ENCODE measurements at regions not wholly inside any gene's neighbourhood (a gene's known extent, or its start where the extent isn't known, plus 50 kb on each side); places are given as distances from the start of the nearest gene placed in this dataset.

GRCh38 chr10:130491693-130492050, 355.5 kb downstream of the GLRX3 start:
- Mint-ChIP-seq H3K27ac (ENCODE audit: low read depth, unreplicated experiment) (no peak overlapping the region), H3K36me3 (ENCODE audit: insufficient read depth, unreplicated experiment) (no peaks in the 10 kb centered on the region), H3K4me3 (ENCODE audit: unreplicated experiment) (no peak overlapping the region), H3K27me3 (ENCODE audit: insufficient read depth, unreplicated experiment) (no peaks in the 10 kb centered on the region), H3K4me1 (ENCODE audit: insufficient read depth, unreplicated experiment) (no peaks in the 10 kb centered on the region), H3K9me3 (ENCODE audit: unreplicated experiment) (no peaks in the 10 kb centered on the region)
- ChIA-PET CTCF (no interaction called here), POLR2A (no interaction called here)
- intact Hi-C loops (cut with micrococcal nuclease): no loop called here
- no peak for DNase-seq (ENCODE audit: unreplicated experiment)
- no peak for TF ChIP-seq CTCF (IDR thresholded peaks at IDR 0.05; ENCODE audit: unreplicated experiment)
- BruUV-seq (replicated peaks): no TSS peak

GRCh38 chr10:130492266-130492934, 356.2 kb downstream of the GLRX3 start:
- Mint-ChIP-seq H3K27me3 (ENCODE audit: insufficient read depth, unreplicated experiment) (no peaks in the 10 kb centered on the region), H3K4me1 (ENCODE audit: insufficient read depth, unreplicated experiment) (no peaks in the 10 kb centered on the region), H3K4me3 (ENCODE audit: unreplicated experiment) (no peak overlapping the region), H3K36me3 (ENCODE audit: insufficient read depth, unreplicated experiment) (no peaks in the 10 kb centered on the region), H3K9me3 (ENCODE audit: unreplicated experiment) (no peaks in the 10 kb centered on the region), H3K27ac (ENCODE audit: low read depth, unreplicated experiment) (no peak overlapping the region)
- no peak for TF ChIP-seq CTCF (IDR thresholded peaks at IDR 0.05; ENCODE audit: unreplicated experiment)
- POLR2A ChIA-PET: no interaction called here
- BruUV-seq (replicated peaks): no TSS peak
- intact Hi-C loops (cut with micrococcal nuclease): no loop called here
- CTCF ChIA-PET: no interaction called here
- no peak for DNase-seq (ENCODE audit: unreplicated experiment)

GRCh38 chr10:130493021-130493420, 356.8 kb downstream of the GLRX3 start:
- no peak overlapping the region for H3K27ac Mint-ChIP-seq (ENCODE audit: low read depth, unreplicated experiment)
- H3K4me1 Mint-ChIP-seq (ENCODE audit: insufficient read depth, unreplicated experiment): no peaks in the 10 kb centered on the region
- H3K4me3 Mint-ChIP-seq (ENCODE audit: unreplicated experiment): no peak overlapping the region
- TF ChIP-seq CTCF (IDR thresholded peaks at IDR 0.05; ENCODE audit: unreplicated experiment): no peak
- no peaks in the 10 kb centered on the region for H3K9me3 Mint-ChIP-seq (ENCODE audit: unreplicated experiment)
- CTCF ChIA-PET: no interaction called here
- DNase-seq (ENCODE audit: unreplicated experiment): no peak
- no TSS peak for BruUV-seq (replicated peaks)
- POLR2A ChIA-PET: no interaction called here
- no peaks in the 10 kb centered on the region for H3K36me3 Mint-ChIP-seq (ENCODE audit: insufficient read depth, unreplicated experiment)
- intact Hi-C loops (cut with micrococcal nuclease): no loop called here
- H3K27me3 Mint-ChIP-seq (ENCODE audit: insufficient read depth, unreplicated experiment): no peaks in the 10 kb centered on the region

- POLR2A ChIA-PET: no interaction called here
- CTCF ChIA-PET: no interaction called here
- Mint-ChIP-seq H3K4me1 (ENCODE audit: insufficient read depth, unreplicated experiment) (no peaks in the 10 kb centered on the region), H3K27ac (ENCODE audit: low read depth, unreplicated experiment) (no peak overlapping the region), H3K36me3 (ENCODE audit: insufficient read depth, unreplicated experiment) (no peaks in the 10 kb centered on the region), H3K27me3 (ENCODE audit: insufficient read depth, unreplicated experiment) (no peaks in the 10 kb centered on the region), H3K9me3 (ENCODE audit: unreplicated experiment) (no peaks in the 10 kb centered on the region), H3K4me3 (ENCODE audit: unreplicated experiment) (no peak overlapping the region)
- intact Hi-C loops (cut with micrococcal nuclease): no loop called here
- TF ChIP-seq CTCF (IDR thresholded peaks at IDR 0.05; ENCODE audit: unreplicated experiment): no peak
- DNase-seq (ENCODE audit: unreplicated experiment): no peak
- no TSS peak for BruUV-seq (replicated peaks)
Measured at GRCh38 chr10:130493446-130494145, 357.4 kb downstream of the GLRX3 start.

Measured in MCF 10A (cell line).